NCI-H2227 (cell line): ENCODE measurements at regions not wholly inside any gene's neighbourhood (a gene's known extent, or its start where the extent isn't known, plus 50 kb on each side); places are given as distances from the start of the nearest gene placed in this dataset.
"Not testable (repeated sequence)": the region's sequence is repeated elsewhere in the genome, so short reads cannot be mapped to it uniquely, and the experiment has no call there.

Experiments
- DNase-seq: peaks from one replicate; lab custom pipeline; 2025; ENCODE audit not compliant: unreplicated experiment; lab: John Stamatoyannopoulos, UW

GRCh38 chr2:239561446-239562001 is 160.7 kb upstream of the HDAC4 start:
- no peak for DNase-seq

GRCh38 chr2:239559417-239560261 is 158.8 kb upstream of the HDAC4 start:
- DNase-seq, result no peak

GRCh38 chr2:239558661-239559060 is 157.8 kb upstream of the HDAC4 start:
- no peak for DNase-seq

DNA sequence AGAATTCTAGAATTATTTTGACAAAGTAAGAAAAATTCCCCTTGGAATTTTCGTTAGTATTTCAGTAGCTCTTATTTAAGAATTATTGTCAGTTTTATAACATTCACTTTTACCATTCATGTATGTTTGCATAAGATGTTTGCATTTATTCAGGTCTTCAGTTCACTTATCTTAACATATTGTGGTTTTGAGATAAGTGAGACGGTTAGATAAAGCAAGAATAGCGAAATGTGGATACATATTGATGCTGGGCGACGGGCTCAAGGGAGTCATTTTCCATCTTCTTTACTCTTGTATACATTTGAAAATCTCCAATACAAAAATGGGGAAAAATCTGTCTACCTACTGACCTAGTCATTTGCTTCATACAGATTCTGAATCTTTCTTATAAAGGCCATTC is 156.7 kb upstream of the HDAC4 start:
- DNase-seq, result no peak

- DNase-seq, result no peak
Observed at GRCh38 chr2:239555571-239555905, 154.7 kb upstream of the HDAC4 start.

DNA sequence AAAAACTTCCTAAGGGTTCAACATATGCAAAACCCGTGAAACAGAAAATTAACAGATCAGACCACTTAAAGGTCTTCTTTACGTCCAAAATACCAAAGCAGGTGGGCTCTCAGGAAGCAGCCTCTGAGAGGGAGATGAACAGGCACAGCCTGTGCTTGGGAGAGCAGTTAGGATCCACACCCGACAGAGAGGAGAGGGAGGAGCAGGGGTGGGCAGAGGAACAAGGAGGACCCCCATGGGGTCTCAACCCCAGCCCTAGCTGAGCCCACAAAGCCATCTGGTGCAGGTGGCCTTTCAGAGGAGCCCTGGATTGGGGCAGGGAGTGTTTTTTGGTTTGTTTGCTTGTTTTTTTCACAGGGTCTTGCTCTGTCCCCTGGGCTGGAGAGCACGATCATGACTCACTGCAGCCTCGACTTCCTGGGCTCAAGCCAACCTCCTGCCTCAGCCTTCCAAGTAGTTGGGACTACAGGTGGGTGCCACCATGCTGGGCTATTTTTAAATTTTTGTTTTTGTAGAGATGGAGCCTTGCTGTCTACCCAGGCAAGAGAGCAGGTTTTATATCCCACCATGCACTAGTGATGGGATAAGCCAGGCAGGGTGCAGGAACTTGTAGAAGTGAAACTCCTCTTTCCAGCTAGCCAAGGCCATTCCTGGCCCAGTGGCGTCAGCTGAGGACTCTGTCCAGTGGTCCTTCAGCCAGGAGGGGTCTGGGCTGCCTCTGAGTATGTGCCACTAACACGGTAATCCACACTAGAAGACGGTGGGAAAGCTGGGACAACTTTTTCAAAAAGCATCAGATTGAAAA is 154.1 kb upstream of the HDAC4 start:
- no peak for DNase-seq

DNA sequence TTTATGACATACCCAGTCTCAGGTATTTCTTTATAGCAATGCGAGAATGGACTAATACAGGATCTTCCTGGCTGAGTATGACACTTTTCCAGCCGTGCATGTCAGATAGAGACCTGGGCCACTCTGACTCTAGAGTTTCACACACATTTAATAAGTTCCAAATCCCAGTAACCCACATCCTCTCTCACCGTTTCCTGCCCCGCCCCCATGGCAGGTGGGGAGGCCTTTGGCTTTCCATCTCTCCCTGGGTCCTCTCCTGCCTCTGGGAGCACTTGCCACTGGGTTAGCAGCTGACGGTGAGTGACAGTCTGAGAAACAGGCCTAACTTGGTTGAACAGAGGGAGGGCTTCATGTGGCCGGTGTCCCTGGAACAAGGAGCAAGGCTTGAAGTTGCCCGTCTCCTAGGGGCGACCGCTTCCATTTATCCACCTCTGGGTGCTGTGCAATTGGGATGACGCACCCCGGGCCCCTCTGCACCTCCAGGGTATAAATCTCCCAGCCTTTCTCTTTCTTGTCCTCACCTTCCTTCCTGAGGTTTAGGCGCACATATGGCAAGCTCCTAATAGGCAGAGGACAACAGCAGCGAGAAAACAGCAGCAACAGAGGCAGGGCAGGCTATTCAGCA is 152.7 kb upstream of the HDAC4 start:
- DNase-seq, result no peak

DNA sequence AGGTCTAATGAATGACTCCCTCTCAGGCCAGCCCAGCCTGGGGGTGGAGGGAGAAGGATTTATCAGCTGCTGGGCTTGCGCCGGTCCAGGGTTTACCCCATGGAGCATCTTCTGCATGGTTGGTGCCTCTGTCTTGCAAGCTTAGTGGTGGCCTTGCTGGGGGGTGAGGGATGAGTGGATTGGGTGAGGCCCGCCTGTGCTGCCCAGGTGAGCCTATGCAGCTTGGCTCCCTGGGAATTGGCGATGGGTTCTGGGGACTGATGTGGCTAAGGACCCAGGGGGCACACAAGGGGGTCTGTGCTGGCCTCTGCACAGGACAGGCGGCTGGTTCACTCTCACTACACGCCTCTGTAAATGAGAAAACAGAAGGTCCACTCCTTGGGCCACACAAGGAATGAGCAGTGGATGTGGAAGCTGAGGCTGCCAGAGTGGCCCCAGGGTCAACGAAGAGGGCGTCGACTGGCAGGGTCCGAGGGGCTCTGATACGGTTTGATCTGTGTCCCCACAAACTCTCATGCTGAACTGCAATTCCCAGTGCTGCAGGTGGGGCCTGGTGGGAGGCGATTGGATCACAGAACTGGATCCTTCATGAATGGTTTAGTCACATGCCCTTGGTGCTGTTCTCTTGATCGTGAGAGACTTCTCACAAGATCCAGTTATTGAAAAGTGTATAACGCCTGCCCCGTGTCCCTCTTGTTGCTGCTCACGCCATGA is 151.6 kb upstream of the HDAC4 start:
- DNase-seq, result no peak

DNA sequence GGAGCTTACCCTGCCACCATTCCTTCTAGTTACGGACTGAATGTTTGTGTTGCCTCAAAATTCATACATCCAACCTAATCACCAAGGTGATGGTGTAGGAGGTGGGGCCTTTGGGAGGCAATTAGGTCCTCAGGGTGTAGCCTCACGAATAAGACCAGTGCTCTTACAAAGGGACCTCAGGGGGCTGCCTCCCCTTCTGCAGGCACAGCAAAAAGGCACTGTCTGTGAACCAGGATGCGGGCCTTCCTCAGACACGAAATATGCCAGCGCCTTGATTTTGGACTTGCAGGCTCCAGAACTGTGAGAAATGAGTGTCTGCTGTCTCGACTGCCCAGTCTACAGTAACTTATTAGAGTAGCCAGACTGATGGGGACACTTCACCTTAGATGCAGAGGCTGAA is 150.4 kb upstream of the HDAC4 start:
- DNase-seq, result no peak

GRCh38 chr2:239550357-239550756 is 149.5 kb upstream of the HDAC4 start:
- DNase-seq, result no peak

- DNase-seq, result no peak
Observed at GRCh38 chr2:239549711-239550255, 149.0 kb upstream of the HDAC4 start.

DNA sequence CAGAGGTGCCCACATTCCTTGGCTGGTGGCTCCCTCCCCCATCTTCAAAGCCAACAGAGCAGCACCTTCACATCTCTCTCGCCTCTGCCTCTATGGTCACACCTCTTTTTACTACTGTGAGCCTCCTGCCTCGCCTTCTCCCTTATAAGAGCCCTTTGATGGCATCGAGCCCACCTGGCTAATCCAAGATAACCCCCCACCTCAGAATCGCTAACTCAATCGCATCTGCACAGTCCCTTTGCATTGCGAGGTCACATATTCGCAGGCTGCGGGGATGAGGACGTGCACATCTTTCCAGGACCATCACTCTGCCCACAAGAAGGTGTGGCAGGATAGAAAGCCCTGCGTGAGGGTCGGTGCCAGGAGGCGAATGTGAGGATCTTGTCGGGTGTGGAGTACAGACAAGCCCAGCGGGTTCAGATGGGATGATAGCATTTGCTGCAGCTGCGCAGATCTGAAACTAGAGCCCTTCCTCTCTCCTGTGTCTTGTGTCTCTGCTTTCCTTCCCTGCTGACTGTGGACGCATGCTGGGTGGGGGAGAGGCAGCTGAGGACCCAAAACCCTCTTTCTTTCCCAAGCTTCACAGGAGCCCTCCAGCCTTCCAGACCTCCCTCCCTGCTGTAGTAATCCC is 148.3 kb upstream of the HDAC4 start:
- DNase-seq, result no peak

DNA sequence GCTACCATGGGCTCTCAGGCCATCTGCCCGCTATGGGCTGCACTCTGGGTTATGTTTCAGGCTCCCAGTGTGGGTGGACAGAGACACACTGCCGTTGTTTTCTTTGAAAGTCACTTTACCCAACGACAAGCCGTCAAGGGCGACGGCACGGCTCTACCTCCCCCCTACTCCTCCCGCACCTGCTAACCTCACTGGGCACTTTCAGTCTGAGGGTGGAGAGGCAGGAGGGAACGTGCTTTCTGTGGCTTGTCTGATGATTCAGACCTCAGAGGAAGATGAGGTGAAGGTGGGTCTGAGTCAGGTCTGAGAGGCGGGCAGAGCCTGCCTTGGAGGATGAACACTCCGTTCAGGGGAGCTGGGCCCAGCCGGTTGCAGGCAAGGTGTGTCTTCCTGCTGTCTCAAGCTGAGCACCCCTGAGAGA is 147.6 kb upstream of the HDAC4 start:
- no peak for DNase-seq

DNA sequence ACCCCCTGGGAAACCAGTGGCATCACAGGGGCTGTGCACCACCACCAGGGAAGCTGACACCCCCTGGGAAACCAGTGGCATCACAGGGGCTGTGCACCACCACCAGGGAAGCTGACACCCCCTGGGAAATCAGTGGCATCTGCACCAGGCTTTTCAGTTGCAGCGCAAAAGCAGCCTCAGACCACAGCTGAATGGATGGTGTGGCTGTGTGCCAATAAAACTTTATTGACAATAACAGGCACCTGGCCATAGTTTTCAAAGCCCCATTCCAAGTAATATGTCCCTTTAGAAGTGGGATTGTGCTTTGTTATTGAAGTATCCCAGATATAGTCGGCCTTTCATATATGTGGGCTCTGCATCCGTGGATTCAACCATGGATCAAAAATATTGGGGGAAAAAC is 146.3 kb upstream of the HDAC4 start:
- DNase-seq, result not testable (repeated sequence)

DNA sequence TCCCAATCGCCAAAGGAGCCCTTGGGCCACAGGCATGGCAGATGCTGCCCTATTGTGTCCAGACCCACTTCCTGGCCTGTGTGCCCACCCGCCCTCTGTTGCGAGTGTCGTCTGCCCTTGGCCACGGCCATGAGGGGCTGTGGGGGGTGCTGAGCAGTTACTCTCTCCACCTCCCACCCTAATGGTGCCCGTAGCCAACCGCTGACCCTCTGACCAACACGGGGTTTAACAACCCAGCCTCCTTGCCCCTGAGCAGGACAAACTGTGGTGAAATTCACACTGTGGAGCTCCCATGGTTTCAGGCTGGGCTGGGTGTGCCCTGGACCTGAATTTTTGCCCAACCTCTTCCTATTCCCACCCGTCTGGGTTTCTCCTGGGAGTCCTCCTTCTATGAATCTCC is 145.7 kb upstream of the HDAC4 start:
- no peak for DNase-seq

GRCh38 chr2:239545741-239546392 is 145.0 kb upstream of the HDAC4 start:
- no peak for DNase-seq

GRCh38 chr2:239544918-239545465 is 144.2 kb upstream of the HDAC4 start:
- DNase-seq, result no peak

- no peak for DNase-seq
Observed at GRCh38 chr2:239544143-239544917, 143.5 kb upstream of the HDAC4 start.

DNA sequence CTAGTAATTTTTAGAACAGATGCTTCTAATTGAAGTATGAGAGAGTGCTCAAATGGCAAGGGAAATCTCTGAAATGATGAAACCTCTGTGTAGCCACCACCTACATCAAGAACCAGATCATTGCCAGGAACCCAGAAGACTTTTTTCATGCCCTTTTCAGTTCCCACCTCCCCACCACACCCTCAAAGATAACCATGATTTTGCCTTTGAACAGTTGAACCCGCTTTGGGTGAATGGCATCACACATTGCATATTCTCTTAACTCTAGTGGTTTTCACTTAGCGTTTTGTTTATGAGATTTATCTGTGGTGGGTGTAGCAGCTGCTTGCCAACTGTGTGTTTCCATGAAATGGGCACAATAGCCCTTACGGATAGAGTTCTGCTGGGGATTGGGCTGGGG is 142.9 kb upstream of the HDAC4 start:
- no peak for DNase-seq
